HG03025 (cell line): ENCODE measurements at regions not wholly inside any gene's neighbourhood (a gene's known extent, or its start where the extent isn't known, plus 50 kb on each side); places are given as distances from the start of the nearest gene placed in this dataset.

Source experiments
- ATAC-seq: cut with Tn5 transposase; IDR thresholded peaks from one replicate; pipeline ENCODE4 v1.9.1; 2021; ENCODE audit warnings: mild to moderate bottlenecking, moderate library complexity; ENCODE audit not compliant: unreplicated experiment, low FRiP score

DNA sequence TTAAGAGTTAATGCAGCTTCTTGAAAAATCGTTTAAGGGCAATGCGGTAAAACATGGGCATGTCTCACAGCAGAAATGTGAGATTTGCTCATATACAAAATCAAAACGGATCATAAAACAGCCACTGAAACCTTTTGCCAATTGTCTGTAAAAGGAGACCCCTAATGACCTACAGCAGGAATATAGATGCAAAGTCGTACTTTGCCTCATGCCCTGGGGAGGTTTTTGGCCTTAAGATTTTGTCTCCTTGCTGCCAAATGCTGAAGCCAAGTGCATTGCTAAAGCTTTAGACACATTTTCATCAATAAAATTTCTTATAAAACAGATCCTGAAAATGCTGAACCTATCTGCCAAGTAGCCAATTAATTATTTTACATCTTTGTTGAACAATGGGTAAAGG is 226.9 kb downstream of the TGFB2 start:
- ATAC-seq = no peak

DNA sequence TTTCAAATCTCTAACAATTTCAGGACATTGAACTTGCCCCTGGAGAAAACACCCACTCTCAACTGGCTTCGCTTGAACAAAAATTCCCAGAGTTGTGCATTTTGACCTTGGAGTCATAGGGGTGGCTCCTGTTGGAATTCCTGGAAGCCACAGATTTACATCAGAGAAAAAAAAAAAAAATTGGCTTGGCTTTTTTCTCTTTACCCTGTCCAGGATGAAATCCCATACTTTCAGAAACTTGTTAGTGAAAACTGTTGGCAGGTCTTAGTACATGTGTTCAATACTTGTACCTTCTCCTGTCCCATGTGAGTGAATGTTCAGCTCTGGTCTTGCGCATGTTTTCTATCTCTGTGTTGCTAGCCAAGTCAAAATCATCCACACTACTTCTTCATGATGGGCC is 228.8 kb downstream of the TGFB2 start:
- ATAC-seq = no peak

DNA sequence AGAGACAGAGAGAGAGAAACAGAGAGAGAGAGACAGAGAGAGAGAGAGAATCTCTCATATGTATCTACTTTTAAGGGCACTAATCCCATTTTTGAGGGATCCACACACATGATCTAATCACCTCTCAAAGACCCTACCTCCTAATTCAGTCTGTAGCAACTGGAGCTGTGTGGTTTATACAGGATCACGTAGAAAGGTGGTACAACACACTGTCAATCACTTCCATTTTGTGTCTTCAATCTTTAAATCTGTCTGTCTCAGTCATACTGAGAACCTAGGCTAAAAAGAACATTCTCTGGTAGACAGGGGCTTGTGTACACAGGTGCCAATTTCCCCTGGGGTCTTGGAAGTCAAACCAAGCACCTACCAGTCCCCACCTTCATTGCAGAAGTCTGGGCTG is 229.9 kb downstream of the TGFB2 start:
- no peak for ATAC-seq

DNA sequence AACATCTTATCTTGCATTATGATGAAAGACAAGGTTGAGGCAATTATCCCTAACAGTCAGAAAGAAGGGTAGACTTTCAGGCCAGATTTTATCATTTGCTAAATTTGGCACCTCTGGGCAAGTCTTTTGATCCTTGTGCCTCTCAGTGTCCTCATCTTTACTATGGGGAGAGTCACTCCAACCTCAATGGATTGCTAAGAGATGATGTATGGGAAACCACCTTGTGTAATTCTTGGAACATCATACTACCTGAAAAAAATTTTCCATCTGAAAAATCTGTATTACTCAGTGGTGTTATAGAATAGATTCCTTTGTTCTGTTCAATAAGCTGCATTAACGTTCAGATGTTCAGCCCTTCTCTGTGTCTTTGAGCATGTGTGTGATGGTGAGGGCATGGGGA is 230.7 kb downstream of the TGFB2 start:
- no peak for ATAC-seq

DNA sequence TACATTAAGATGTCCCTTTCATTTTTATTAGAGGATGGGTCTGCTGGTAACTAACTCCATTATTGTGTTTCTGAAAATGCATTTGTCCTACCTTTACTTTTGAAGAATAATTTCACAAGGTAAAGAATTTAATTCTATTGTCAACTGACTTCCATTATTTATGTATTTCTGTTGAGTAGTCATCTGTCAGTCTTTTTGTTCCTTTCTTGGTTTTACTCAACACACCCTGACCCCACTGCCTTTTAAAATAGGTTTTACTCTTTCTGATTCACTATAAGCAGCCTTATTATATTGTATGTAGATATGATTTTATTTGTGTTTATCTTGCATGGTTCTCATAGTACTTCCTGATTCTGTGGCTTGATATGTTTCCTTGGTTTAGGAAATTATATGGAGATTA is 237.5 kb downstream of the TGFB2 start:
- no peak for ATAC-seq

DNA sequence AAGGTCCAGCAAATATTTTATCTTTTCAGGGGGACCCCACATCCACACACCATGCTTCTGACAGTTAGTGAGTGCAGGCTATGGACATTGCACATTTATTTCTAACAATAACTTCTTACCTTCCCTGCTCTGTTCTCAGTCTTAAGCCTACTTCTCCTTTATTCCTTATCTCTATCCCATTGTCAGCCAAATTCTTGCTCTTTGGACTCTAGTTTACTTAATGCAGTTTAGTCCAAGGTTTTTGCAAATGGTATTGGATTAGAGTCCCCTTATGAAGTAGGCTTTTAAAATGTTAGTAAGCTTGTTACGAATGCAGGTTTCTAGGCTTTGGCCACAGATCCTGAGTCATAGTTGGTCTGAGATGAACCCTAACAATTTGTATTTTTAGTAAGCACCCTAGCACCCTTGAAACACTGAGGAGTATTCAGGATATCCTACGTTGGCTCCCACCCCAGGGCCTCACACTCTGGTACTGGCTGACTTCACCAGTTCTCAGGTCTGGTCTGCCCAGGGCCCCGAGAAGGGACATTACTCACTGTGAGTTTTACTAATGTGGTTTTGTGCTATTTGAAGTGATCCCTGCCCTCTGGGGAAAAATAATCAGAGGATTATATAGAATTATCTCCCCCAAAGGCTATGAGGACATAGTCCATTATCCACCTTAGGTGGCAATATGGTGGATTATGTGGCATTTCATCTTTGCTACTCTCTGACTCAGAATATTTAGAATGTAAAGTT is 239.5 kb downstream of the TGFB2 start:
- no peak for ATAC-seq

DNA sequence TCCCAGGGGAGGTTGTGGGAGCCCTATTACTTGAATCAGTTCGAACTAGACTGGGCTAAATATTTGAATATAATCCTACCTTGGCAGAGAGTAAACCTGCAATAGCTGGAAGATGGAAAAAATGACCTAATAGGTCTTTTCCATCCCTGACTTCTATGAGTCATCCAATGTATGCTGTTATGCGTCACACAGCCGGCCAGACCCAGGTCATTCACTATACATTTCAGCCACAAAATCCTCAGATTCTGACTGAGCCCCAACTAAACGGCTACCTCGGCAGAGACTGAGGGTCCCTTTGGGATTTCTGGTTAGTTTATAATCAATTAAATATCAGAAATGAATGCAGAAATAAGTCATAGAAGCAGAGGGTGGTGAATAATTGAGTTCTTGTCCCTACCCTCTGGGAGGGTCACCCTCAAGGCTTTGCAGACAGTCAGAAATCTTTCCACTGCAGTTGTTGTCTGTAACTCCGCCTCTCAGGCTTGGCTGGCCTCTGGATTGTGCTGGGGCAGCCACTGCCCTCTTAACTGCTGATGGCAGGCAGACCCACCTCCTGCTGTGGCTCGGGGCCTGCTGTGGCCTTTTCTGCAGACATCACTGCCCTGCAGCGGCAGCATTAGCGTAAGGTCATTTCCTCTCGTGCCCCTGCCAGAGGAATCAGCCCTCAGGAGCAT is 240.5 kb downstream of the TGFB2 start:
- ATAC-seq = no peak

DNA sequence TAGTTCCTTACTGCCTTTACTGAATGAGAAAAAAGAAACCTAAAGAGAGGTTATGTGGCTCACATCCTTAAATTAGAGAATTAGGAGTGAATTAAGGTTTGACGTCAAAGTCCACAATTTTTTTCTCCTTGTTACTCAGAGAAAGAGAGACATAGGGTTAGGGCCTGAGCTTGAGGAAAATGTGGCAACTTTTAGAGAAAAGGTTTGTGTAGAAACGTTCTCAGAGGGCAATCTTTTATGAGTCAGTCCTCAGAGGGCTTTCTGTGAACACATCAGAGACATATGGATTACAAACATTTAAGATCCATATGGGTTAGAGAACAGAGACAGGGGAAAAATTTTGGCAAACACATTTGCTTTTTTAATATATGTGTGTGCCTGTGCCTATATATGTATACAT is 242.8 kb downstream of the TGFB2 start:
- ATAC-seq = no peak

DNA sequence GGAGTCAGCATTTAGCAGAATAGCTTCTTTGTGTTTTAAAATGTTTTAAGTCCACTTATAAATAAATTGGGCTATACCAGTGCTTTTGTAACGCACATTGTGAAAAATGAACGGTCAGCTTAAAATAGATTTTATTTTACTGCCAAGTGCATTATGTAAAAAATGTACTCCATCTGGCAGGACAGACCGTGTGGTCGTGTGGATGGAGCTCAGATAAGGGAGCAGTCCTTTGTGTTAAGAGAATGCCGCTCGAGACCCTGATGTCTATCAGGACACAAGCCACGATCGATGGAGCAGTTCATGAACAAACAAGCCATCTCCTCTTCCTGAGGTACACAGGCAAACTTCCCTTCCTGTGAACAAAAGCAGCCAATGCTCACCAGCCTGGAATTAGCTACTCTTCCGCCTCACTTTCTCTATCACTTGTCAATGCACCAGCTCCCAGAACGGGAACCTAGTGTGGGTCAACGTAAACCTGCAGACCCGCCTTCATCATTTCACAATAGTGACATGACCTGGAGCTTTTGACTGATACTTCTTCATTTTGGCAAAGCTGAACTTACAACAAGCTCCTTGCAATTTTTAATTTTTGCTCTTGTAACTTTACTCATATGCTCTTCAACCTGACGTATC is 243.5 kb downstream of the TGFB2 start:
- no peak for ATAC-seq

DNA sequence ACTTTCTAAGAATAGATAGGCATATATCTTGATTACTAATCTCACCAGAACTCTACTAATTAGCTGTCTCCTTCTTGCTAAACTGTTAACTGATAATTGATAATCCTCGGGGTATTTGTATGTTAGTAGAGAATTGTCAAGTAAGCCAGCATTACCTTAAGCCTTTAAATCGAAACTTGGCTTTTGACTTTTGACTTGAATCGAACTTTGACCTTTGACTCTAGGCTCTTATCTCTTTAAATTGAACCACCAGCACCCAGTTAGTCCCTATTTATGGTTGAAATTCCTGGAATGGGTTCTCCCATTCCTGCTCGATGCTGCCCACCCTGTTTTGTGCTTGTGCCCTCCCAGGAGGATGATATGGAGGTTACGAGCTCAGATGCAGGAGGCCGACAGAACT is 244.4 kb downstream of the TGFB2 start:
- ATAC-seq = no peak

DNA sequence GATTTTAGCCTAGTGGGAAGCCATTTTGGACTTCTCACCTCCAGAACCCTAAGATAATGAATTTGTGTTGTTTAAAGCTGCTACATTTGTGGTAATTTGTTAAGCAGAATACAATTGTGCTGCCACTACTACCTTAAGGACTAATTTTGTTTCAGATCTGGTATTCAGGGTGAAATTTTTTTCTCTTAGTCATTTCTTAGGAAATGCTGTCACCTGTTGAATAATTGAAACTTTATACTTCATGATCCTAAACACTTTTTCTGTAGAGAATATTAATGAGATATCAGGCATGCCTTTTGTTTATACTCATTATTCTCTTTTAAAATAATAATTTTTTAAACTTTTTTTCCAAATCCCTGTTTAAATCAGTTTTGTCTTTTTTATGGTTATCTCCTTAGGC is 246.8 kb downstream of the TGFB2 start:
- ATAC-seq = no peak

DNA sequence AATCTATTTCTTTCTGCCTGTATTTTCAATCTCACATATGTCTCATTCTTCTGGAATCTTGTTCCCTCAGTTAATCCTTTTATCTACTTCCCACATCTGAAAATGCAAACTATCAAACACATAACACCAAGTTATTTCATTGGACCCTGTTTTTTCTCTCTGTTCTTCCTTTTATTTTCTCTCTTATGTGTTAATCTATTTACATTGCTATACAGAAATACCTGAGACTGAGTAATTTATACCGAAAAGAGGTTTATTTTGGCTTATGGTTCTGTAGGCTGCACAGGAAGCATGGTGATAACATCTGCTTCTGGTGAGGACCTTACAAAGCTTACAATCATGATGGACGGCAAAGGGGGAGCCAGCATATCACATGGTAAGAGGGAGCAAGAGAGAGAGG is 247.6 kb downstream of the TGFB2 start:
- no peak for ATAC-seq

DNA sequence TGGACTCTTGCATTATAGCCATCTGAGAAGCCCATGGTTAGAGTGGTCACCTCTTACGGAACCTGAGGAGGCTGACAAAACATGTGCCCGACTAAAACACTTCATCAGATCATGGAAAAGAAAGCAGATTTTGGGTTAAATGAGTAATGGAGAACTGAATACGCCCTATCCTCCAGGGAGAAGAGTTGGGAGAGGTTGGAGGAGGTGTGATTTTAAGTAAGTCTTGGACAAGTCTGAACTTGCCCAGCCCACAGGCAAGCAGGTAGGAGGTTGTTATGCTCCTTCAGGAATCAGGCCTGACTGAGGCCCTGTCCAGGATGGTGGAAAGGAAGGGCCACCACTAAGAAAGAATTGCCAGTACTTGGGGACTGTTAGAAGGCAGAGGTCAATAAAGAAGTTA is 255.8 kb downstream of the TGFB2 start:
- no peak for ATAC-seq

DNA sequence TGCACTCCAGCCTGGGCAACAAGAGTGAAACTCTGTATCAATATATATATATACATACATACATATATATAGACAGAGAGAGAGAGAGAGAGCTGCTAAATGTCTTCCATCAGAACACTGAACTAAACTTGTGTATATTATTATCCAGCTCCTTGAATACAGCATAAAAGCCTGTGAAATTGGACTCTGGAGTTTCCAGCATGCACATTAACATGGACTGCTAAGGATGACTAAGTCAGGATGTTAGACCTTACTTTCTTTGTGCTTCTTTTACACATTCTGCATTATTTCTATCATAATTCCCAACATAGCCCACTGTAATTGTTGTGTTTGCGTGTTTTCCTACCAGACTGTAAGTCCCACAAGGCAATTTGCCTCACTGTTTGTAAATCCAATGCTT is 259.1 kb downstream of the TGFB2 start:
- ATAC-seq = no peak

DNA sequence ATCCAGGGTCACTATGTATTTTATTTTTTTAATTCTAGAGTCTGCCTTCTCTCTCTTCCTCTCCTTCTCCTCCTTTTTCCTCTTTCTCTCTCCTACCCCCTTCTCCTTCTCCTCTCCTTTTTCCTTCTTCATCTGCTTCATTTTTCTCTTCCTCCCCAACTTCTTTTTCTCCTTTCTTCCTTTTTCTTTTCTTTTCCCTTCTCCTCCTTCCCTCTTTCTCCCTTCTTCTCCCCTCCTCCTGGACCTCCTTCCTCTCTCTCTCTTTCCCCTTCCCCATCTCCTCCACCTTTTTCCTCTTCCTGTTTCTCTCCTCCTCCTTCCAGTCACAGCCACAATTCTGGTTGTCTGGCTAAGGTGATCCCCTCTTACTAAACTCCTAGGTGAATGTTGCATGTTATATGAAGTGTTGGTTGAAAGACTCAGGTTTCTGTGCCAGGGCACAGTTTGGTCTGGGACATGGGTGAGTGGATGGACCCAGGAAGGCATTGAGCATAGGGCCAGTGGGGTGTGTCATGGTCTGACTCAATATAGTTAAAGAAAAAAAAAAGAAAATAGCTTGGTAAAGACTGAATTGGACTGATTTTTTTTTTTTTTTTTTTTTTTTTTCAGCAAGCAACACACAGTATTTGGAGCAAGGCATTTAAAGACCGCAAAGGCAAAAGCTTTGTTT is 266.9 kb downstream of the TGFB2 start:
- no peak for ATAC-seq

DNA sequence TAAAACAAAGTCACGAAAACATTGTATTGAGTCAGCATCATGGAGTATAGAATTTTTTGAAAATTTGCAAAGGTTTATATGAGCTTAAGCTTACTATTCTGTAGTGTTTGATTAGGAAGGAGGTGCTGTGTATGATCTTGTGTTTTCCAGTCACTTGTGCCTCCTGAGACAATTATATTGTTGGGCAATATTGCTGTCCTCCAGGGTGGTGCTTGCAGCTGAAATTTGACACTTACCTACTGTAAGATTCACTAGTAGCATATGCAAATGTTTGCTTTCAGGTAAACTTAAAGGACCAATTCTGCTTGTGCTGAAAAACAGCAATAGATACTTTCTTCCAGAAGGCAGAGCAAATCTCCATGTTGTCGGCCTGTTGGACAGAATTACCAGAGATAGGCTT is 268.0 kb downstream of the TGFB2 start:
- no peak for ATAC-seq

DNA sequence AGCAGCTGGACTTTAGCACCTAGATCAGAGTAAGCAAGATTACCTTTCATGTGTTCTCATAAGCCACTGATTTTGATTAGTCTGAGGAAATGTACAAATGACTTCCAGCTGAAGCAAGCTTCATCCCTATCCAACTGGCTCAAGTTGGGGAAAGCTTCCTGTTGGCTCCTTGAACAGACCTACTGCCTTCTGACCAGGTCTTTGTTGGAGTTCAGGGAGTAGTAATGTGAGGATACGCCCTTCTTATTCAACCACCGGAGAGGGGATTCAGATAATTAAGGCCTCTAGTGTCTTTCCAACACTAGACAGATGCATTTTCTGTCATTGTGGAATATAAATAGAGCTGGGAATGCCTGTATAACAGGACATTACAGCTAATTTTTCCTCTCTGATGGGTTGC is 268.9 kb downstream of the TGFB2 start:
- no peak for ATAC-seq

DNA sequence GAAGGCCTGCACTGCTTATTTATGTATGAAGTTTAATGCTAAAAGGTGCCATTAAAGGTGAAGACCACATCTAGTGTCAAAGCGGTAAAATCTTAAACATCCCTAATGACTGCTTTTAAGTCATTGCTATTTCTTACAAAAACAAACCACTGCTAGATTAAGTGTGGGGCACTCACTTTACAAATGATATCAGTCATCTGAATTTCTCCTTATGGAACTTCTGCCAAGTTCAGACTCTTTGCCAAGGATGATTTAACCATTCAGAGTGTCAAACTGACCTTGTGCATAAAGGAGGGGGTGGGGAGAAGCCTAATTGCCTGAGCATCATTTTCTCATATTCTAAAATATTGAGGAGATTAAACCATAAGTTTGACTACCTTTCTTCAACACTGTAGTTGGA is 271.5 kb downstream of the TGFB2 start:
- no peak for ATAC-seq

DNA sequence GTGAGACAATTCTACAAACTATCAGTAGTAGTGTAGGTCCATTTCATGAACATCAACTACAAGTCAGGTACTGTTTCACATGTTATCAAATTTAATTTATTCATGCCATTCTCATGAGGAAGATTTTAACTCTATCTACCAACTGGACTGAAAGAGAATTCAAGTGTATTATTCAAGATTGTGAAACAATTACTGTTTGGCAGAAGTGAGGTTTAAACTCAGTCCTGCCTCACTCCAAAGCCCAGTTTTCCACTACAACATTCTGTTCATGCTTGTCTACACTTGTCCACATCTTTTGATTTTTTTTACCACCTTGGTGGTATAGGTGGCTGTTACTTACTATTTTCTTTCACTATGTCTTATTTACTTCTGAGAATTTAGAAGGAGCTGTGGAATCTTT is 272.9 kb downstream of the TGFB2 start:
- no peak for ATAC-seq

DNA sequence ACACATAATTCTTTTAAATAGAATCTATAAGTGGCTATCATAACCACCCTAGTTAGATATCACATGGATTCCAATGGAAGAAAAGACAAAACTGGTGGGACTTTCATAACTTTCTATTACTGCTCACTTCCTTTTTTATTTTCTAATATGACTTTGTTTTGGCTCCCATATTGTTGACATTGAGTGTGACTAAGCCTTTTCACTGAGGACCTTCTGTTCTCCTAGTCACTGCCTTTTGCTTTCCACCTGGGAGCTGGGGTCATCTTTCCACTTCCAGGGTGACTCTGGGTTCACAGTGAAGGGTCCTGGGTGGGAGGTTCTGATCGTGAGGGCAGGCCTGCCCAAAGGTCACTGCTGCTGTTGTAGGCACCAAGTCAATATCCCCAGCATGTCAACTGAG is 275.8 kb downstream of the TGFB2 start:
- ATAC-seq = no peak

DNA sequence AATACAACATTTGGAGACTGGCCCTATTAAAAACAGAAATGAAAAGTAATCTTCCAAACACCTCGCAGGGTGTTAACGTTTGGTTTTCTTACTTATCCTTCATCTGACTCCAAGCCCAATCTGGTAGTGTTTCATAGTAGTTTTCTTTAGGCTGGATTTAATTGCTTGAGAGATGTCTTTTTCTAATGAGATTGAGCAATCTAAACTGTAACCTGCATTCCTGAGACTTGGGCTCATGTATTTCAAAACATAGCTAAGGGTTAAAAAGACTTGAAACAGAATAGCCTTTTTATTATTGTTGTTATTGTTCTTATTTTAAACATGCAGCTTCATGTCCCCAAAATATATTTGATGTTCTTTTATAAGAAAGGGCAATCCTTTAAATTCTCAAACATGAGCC is 278.9 kb downstream of the TGFB2 start:
- ATAC-seq = no peak
